Left lung (tissue), 4 donors: ENCODE measurements at regions not wholly inside any gene's neighbourhood (a gene's known extent, or its start where the extent isn't known, plus 50 kb on each side); places are given as distances from the start of the nearest gene placed in this dataset.

Source experiments
- ATAC-seq: fragments of 200-7000 bp; cut with Tn5 transposase; one replicate; pipeline ENCODE4 v1.9.1; 2020; ENCODE audit warnings: moderate library complexity
- DNase-seq, 4 donors: peaks; one replicate each; pipeline ENCODE4 v3.0.0-alpha.2; 2013 to 2020
- H3K27ac ChIP-seq, 2 donors: fragments of 200-600 bp; sonication (generic) in 1 of 2; one replicate each; pipeline versions ENCODE4 v1.5.0 to v1.8.0; 2020 to 2021
- H3K27me3 ChIP-seq, 2 donors: fragments of 200-600 bp; sonication (generic) in 1 of 2; one replicate each; pipeline versions ENCODE4 v1.5.0 to v1.8.0; 2020 to 2021
- H3K36me3 ChIP-seq, 2 donors: fragments of 200-600 bp; sonication (generic) in 1 of 2; one replicate each; pipeline versions ENCODE4 v1.5.0 to v1.8.0; 2020 to 2021
- H3K4me1 ChIP-seq, 2 donors: fragments of 200-600 bp; one replicate each; pipeline ENCODE4 v1.8.0; 2021
- H3K4me3 ChIP-seq, 2 donors: fragments of 200-600 bp; sonication (generic) in 1 of 2; one replicate each; pipeline versions ENCODE4 v1.5.0 to v1.8.0; 2020 to 2021; ENCODE audit warnings: mild to moderate bottlenecking in 1 of 2
- H3K9me3 ChIP-seq, 2 donors: fragments of 200-600 bp; sonication (generic) in 1 of 2; one replicate each; pipeline versions ENCODE4 v1.5.0 to v1.8.0; 2020 to 2021
- CTCF ChIP-seq, 2 donors: fragments of 200-600 bp; sonication (generic) in 1 of 2; IDR thresholded peaks; one replicate each; pipeline versions ENCODE4 v1.5.0 to v1.8.0; 2021; ENCODE audit warnings: antibody characterized with exemption in 2 of 2
- intact Hi-C, 2 donors: fragments of 100-400 bp; cut with DNase I; formaldehyde crosslinking; loops; one replicate each; pipeline versions ENCODE4 v1.11.2 to v1.14.2; 2022
- donor health status: DM: no; HTN: yes; CAD: no.
- donor health status: DM: no; HTN: no; CAD: no.

- intact Hi-C loops, result loop anchor here in 1 of 2 donors (10.0 kb wide), 1 partner anchor 97 kb away; the partner anchor contains the start of gene RUNX3
- H3K9me3 ChIP-seq, result no peaks in the 10 kb centered on the region
- peaks cover 0 to 35% of the 10 kb centered on the region in 2 donors for H3K27me3 ChIP-seq
Measured at GRCh38 chr1:25031601-25031965, 101.5 kb upstream of the RUNX3 start.

DNA sequence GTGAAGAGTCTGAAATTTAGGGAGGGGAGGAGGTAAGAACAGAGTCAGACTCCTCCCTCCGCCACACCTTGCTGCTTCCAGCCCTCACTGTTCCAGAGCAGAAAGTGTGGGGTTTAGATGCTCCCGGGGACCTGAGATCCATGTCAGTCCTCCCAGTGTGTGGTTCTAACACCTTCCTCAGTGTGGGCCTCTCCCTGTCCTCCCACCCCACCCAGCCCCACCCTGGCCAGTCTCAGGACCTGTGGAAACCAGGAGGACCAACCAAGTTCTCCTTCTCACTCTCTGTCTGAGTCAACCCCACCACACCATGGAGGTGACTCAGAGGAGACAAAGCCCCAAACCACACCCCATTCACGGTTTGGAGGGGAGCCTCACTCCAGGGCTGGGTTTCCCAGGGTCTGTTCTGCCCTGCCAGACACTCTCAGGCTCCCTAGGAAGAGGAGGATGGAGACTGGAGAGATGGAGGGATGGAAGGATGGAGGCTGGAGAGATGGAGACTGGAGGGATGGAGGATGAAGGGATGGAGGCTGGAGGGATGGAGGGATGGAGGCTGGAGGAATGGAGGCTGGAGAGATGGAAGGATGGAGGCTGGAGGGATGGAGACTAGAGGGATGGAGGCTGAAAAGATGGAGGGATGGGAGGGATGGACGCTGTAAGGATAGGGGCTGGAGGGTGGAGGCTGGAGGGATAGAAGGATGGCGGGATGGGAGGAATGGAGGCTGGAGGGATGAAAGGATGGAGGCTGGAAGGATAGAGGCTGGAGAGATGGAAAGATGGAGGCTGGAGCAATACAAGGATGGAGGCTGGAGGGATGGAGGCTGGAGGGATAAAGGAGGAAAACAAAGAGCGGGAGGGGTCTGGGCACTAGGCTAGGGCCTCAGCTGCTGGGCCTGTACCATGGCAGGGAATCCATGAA, 100.9 kb upstream of the RUNX3 start:
- peak in 1 of 4 donors; percentile 13 for DNase-seq
- Histone ChIP-seq H3K27ac (no peak overlapping the region), H3K4me1 (peaks cover 3 to 88% of the 10 kb centered on the region in 2 donors), H3K27me3 (peaks cover 0 to 35% of the 10 kb centered on the region in 2 donors), H3K9me3 (no peaks in the 10 kb centered on the region), H3K4me3 (no peak overlapping the region), H3K36me3 (no peaks in the 10 kb centered on the region)
- intact Hi-C loops, result loop anchor here in 1 of 2 donors (10.0 kb wide), 1 partner anchor 96 kb away; the partner anchor contains the start of gene RUNX3
- TF ChIP-seq CTCF (IDR thresholded peaks at IDR 0.05), result no peak
- no peak for ATAC-seq

More at GRCh38 chr1:25031601-25031965, 101.5 kb upstream of the RUNX3 start:
- Histone ChIP-seq H3K4me1 (peaks cover 3 to 83% of the 10 kb centered on the region in 2 donors), H3K27ac (no peak overlapping the region), H3K4me3 (no peak overlapping the region), H3K36me3 (no peaks in the 10 kb centered on the region)
- DNase-seq, result peak in 1 of 4 donors; percentile 42
- ATAC-seq, result no peak
- TF ChIP-seq CTCF (IDR thresholded peaks at IDR 0.05), result no peak

GRCh38 chr1:25030012-25030411, 99.9 kb upstream of the RUNX3 start:
- Histone ChIP-seq H3K27ac (no peak overlapping the region), H3K36me3 (no peaks in the 10 kb centered on the region), H3K27me3 (peaks cover 0 to 39% of the 10 kb centered on the region in 2 donors), H3K4me1 (peaks cover 3 to 87% of the 10 kb centered on the region in 2 donors), H3K4me3 (no peak overlapping the region), H3K9me3 (no peaks in the 10 kb centered on the region)
- DNase-seq, result no peak
- intact Hi-C loops, result loop anchor here in 1 of 2 donors (10.0 kb wide), 1 partner anchor 95 kb away; the partner anchor contains the start of gene RUNX3
- no peak for TF ChIP-seq CTCF (IDR thresholded peaks at IDR 0.05)
- no peak for ATAC-seq

GRCh38 chr1:25028907-25029599, 99.0 kb upstream of the RUNX3 start:
- Histone ChIP-seq H3K27ac (no peak overlapping the region), H3K9me3 (no peaks in the 10 kb centered on the region), H3K4me1 (peaks cover 3 to 78% of the 10 kb centered on the region in 2 donors), H3K4me3 (no peak overlapping the region), H3K36me3 (no peaks in the 10 kb centered on the region), H3K27me3 (peaks cover 0 to 45% of the 10 kb centered on the region in 2 donors)
- DNase-seq (no peak), ATAC-seq (no peak)
- intact Hi-C loops, result no loop called here
- no peak for TF ChIP-seq CTCF (IDR thresholded peaks at IDR 0.05)

DNA sequence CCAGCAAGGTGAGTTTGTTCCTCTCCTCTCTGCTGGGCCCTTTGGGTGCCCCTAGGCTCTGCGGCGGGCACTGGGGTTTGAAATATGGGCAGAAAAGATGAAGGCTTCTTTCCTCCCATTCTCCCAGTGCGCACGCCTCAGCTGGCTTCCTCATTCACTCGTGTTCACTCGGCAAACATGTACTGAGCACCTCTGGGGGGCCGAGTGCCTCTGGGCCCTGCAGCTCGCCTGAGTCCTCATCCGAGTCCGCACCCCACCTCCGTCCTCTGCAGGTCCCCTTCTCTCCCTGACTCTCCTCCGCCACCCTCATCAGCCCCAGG, 98.5 kb upstream of the RUNX3 start:
- ATAC-seq, result no peak
- H3K4me3 ChIP-seq, result no peak overlapping the region
- no peaks in the 10 kb centered on the region for H3K36me3 ChIP-seq
- peaks cover 0 to 45% of the 10 kb centered on the region in 2 donors for H3K27me3 ChIP-seq
- DNase-seq, result peak in 1 of 4 donors; percentile 68
- no peak for TF ChIP-seq CTCF (IDR thresholded peaks at IDR 0.05)
- intact Hi-C loops, result no loop called here
- H3K9me3 ChIP-seq, result no peaks in the 10 kb centered on the region
- no peak overlapping the region for H3K27ac ChIP-seq
- H3K4me1 ChIP-seq, result peaks cover 3 to 78% of the 10 kb centered on the region in 2 donors
